HK-2 (cell line): ENCODE measurements at regions not wholly inside any gene's neighbourhood (a gene's known extent, or its start where the extent isn't known, plus 50 kb on each side); places are given as distances from the start of the nearest gene placed in this dataset.

Experiments
- DNase-seq: peaks from one replicate; pipeline ENCODE4 v3.0.0-alpha.2; 2018; ENCODE audit not compliant: unreplicated experiment

GRCh38 chr2:74735009-74735408 lies 81.0 kb downstream of the SEMA4F start:
- no peak for DNase-seq

GRCh38 chr2:74735564-74735963 lies 81.5 kb downstream of the SEMA4F start:
- DNase-seq: no peak

- DNase-seq: no peak
These were observed 82.5 kb downstream of the SEMA4F start for GRCh38 chr2:74736589-74736988.

- no peak for DNase-seq
These were observed 84.5 kb downstream of the SEMA4F start for GRCh38 chr2:74738586-74738985.

GRCh38 chr2:74739129-74739528 lies 85.1 kb downstream of the SEMA4F start:
- DNase-seq: no peak

- no peak for DNase-seq
These were observed 85.7 kb downstream of the SEMA4F start for GRCh38 chr2:74739733-74740241.

- no peak for DNase-seq
These were observed 86.3 kb downstream of the SEMA4F start for GRCh38 chr2:74740395-74740740.

- peak; percentile 82 for DNase-seq
These were observed 86.8 kb downstream of the SEMA4F start for GRCh38 chr2:74740741-74741431.

GRCh38 chr2:74741629-74742028 lies 87.6 kb downstream of the SEMA4F start:
- no peak for DNase-seq

GRCh38 chr2:74742471-74742870 lies 88.4 kb downstream of the SEMA4F start:
- no peak for DNase-seq

GRCh38 chr2:74743039-74743438 lies 89.0 kb downstream of the SEMA4F start:
- no peak for DNase-seq

GRCh38 chr2:74743778-74744177 lies 89.7 kb downstream of the SEMA4F start:
- DNase-seq: no peak

GRCh38 chr2:74744731-74745515 lies 89.0 kb upstream of the HK2 start:
- no peak for DNase-seq

GRCh38 chr2:74745766-74746165 lies 88.2 kb upstream of the HK2 start:
- DNase-seq: no peak

- DNase-seq: no peak
These were observed 87.4 kb upstream of the HK2 start for GRCh38 chr2:74746480-74746879.

GRCh38 chr2:74747411-74748080 lies 86.4 kb upstream of the HK2 start:
- DNase-seq: no peak

- DNase-seq: no peak
These were observed 85.3 kb upstream of the HK2 start for GRCh38 chr2:74748665-74749064.

GRCh38 chr2:74749432-74749831 lies 84.5 kb upstream of the HK2 start:
- DNase-seq: no peak

GRCh38 chr2:74751981-74752851 lies 81.7 kb upstream of the HK2 start:
- no peak for DNase-seq

GRCh38 chr2:74755386-74755785 lies 78.5 kb upstream of the HK2 start:
- peak; percentile 20 for DNase-seq

GRCh38 chr2:74756356-74756890 lies 77.5 kb upstream of the HK2 start:
- DNase-seq: no peak
